Neutrophil (primary cell): ENCODE measurements at regions not wholly inside any gene's neighbourhood (a gene's known extent, or its start where the extent isn't known, plus 50 kb on each side); places are given as distances from the start of the nearest gene placed in this dataset.

ENCODE experiments used
- H3K27ac ChIP-seq: fragments of 200-600 bp; sonication (generic); 2 replicates; pipeline ENCODE4 v1.5.1; 2016; ENCODE audit warnings: mild to moderate bottlenecking, moderate library complexity
- H3K27me3 ChIP-seq: fragments of 200-600 bp; sonication (generic); 2 replicates; pipeline ENCODE4 v1.6.0; 2016; ENCODE audit warnings: mild to moderate bottlenecking
- H3K36me3 ChIP-seq: fragments of 200-600 bp; sonication (generic); 2 replicates; pipeline ENCODE4 v1.5.1; 2017
- H3K4me1 ChIP-seq, 2 experiments: fragments of 200-600 bp in 1 of 2; sonication (generic) in 1 of 2; 1 replicate in 1 of 2; 2 replicates in 1 of 2; pipeline versions ENCODE4 v1.5.1 to v1.6.1; 2013 to 2016; ENCODE audit warnings: low read depth in 1 of 2, low read length in 1 of 2, mild to moderate bottlenecking in 1 of 2, moderate library complexity in 1 of 2; ENCODE audit not compliant: control insufficient read depth in 1 of 2, insufficient read depth in 1 of 2
- H3K4me3 ChIP-seq, 2 experiments: fragments of 200-600 bp in 1 of 2; sonication (generic) in 1 of 2; 1 replicate in 1 of 2; 2 replicates in 1 of 2; pipeline ENCODE4 v1.5.1; 2013 to 2016; ENCODE audit warnings: low read depth in 1 of 2, low read length in 1 of 2, mild to moderate bottlenecking in 1 of 2, moderate library complexity in 1 of 2
- H3K9me3 ChIP-seq: fragments of 200-600 bp; sonication (generic); 2 replicates; pipeline ENCODE4 v1.5.1; 2016
- CTCF ChIP-seq: fragments of 200-600 bp; sonication (generic); IDR thresholded peaks from 2 replicates; pipeline ENCODE4 v1.5.1; 2016; ENCODE audit warnings: antibody characterized with exemption

GRCh38 chr12:84785951-84786350 lies 126.6 kb downstream of the SLC6A15 start:
- no peak for TF ChIP-seq CTCF
- Histone ChIP-seq H3K4me3 (no peak overlapping the region), H3K9me3 (no peaks in the 10 kb centered on the region), H3K36me3 (no peaks in the 10 kb centered on the region), H3K27ac (no peak overlapping the region), H3K4me1 (no peaks in the 10 kb centered on the region), H3K27me3 (no peaks in the 10 kb centered on the region)

- Histone ChIP-seq H3K4me3 (no peak overlapping the region), H3K4me1 (no peaks in the 10 kb centered on the region), H3K9me3 (no peaks in the 10 kb centered on the region), H3K27me3 (no peaks in the 10 kb centered on the region), H3K36me3 (no peaks in the 10 kb centered on the region), H3K27ac (no peak overlapping the region)
- no peak for TF ChIP-seq CTCF
These were observed 127.3 kb downstream of the SLC6A15 start for GRCh38 chr12:84785281-84785680.

- H3K36me3 ChIP-seq = no peaks in the 10 kb centered on the region
- H3K9me3 ChIP-seq = no peaks in the 10 kb centered on the region
- H3K27me3 ChIP-seq = no peaks in the 10 kb centered on the region
- H3K4me3 ChIP-seq = no peak overlapping the region
- no peak overlapping the region for H3K27ac ChIP-seq
- no peak for TF ChIP-seq CTCF
- H3K4me1 ChIP-seq = no peaks in the 10 kb centered on the region
These were observed 133.4 kb downstream of the SLC6A15 start for GRCh38 chr12:84779169-84779568.

GRCh38 chr12:84772281-84772680 lies 140.3 kb downstream of the SLC6A15 start:
- Histone ChIP-seq H3K4me1 (no peaks in the 10 kb centered on the region), H3K36me3 (no peaks in the 10 kb centered on the region), H3K27ac (no peak overlapping the region), H3K27me3 (no peaks in the 10 kb centered on the region), H3K4me3 (no peak overlapping the region), H3K9me3 (no peaks in the 10 kb centered on the region)
- TF ChIP-seq CTCF = no peak

GRCh38 chr12:84767079-84767478 lies 145.5 kb downstream of the SLC6A15 start:
- no peaks in the 10 kb centered on the region for H3K36me3 ChIP-seq
- H3K27ac ChIP-seq = no peak overlapping the region
- H3K27me3 ChIP-seq = no peaks in the 10 kb centered on the region
- H3K9me3 ChIP-seq = no peaks in the 10 kb centered on the region
- H3K4me3 ChIP-seq = no peak overlapping the region
- no peak for TF ChIP-seq CTCF
- no peaks in the 10 kb centered on the region for H3K4me1 ChIP-seq

- H3K27me3 ChIP-seq = no peaks in the 10 kb centered on the region
- no peak overlapping the region for H3K27ac ChIP-seq
- H3K36me3 ChIP-seq = no peaks in the 10 kb centered on the region
- TF ChIP-seq CTCF = no peak
- H3K9me3 ChIP-seq = no peaks in the 10 kb centered on the region
- H3K4me1 ChIP-seq = no peaks in the 10 kb centered on the region
- no peak overlapping the region for H3K4me3 ChIP-seq
These were observed 146.2 kb downstream of the SLC6A15 start for GRCh38 chr12:84766375-84766774.
